Jurkat, Clone E6-1 (cell line): ENCODE measurements at regions not wholly inside any gene's neighbourhood (a gene's known extent, or its start where the extent isn't known, plus 50 kb on each side); places are given as distances from the start of the nearest gene placed in this dataset.

Experiments
- DNase-seq: peaks from one replicate; pipeline ENCODE4 v3.0.0-alpha.2; 2011; ENCODE audit warnings: low read depth, low spot score
- H3K4me3 ChIP-seq: 2 replicates; pipeline ENCODE4 v1.5.1; 2011; ENCODE audit warnings: mild to moderate bottlenecking, low read length, control low read depth, moderate library complexity

DNA sequence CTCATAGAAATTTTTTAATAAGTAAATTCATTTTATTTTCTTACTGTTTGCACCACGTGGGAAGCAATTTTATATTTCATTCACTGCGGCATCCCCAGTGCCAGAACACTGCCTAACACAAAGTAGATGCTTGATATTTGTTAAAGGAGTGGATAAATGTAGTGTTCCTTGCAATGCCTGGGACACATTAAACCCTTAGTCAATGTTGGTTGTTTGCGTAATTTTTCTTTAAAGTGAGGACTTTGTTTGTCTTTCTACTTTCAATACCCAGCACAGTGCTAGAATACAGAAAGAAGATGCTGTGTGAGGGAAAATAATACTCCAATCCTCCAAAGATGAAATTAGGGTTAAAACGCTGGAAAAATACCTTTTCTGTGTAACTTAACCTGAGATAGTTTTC, 299.3 kb downstream of the MAP2K6 start:
- no peak for DNase-seq
- H3K4me3 ChIP-seq, result no peak overlapping the region

DNA sequence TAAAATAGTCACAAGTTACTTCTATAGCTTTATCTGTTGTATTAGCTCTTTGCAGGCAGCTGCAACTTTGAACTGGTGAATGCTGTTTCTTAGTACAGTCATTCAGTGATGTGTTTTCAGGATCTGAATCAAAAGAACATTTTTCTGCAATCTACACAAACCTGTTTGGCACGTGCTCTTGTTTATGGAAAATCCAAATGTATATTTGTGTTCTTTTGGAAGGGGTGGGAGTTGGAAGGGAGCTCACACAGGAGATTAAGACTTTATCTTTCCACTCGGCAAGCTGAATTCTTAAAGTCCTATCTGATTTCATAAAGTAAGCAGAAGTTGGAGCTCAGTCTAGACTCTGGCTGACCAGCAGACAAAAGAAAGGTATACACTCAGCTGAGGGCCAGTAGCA, 300.2 kb downstream of the MAP2K6 start:
- H3K4me3 ChIP-seq, result no peak overlapping the region
- DNase-seq, result no peak

DNA sequence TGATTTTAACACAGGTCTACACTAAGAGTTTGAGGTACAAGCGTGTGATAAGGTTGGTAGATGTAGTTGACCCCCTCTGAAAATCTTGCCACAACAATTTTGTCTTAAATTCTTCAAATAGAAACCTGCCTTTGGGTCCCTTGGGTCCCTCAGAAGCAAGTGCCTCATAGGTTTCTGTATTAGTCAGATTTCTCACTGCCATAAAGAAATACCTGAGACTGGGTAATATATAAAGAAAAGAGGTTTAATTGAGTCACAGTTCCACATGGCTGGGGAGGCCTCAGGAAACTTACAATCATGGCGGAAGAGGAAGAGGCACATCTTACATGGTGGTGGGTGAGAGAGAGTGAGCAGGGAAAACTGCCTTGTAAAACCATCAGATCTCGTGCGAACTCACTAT, 301.2 kb downstream of the MAP2K6 start:
- no peak for DNase-seq
- no peak overlapping the region for H3K4me3 ChIP-seq

DNA sequence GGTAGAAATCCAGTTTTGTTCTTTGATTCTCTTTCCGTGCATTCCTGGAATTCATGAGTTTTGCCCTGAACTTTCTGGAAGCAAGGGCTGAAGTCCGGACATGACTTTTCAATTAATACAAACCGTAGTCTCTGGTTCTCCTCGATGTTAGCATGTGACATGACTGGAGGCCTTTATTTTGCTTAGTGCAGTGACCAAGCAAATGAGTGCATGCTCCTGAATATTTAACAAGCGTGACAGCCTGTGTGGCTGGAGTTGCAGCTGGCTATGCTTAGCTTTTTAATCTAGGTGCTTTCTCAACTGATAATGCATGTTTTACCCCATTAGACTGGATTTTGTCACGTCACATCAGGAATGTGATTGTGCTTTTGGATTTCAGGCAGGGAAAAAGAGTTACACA, 302.1 kb downstream of the MAP2K6 start:
- H3K4me3 ChIP-seq, result no peak overlapping the region
- DNase-seq, result no peak

DNA sequence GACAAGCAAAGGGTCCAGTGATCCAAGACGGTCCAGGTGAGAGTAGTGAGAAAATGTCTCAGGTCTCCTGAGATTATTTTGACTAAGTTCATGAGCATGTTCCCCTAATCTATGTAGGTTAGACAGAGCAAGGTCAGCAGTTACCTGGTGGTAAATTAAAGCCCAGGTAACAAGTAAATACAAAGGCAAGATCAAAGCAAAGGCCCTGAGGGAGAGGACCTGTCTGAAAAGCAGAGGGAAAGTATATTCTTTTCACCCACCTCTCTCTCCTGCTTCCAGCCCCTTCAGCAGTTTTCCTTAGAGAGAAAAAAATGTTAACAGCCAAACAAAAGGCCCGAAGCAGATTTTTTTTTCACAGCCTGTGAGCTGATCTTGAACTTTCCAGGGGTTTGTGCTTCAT, 302.7 kb downstream of the MAP2K6 start:
- no peak for DNase-seq
- H3K4me3 ChIP-seq, result no peak overlapping the region

DNA sequence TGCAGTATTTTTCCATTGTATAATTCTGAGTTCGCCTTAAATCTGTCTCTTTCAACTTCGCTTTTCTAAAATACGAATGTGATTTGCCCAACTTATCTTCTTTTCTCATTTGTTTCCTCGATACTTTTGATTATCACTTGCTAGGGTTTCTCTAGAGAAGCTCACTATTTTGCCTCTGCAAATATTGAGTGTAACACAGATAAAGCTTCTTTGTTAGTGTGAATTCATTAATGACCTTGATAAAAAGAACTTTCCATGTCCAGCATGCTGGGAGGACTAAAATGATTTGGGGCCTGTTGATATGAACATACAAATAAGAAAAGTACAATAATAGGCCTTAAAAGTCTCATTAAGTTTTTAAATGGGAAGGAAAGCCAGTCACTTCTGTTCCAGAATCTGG, 303.3 kb downstream of the MAP2K6 start:
- H3K4me3 ChIP-seq, result no peak overlapping the region

DNA sequence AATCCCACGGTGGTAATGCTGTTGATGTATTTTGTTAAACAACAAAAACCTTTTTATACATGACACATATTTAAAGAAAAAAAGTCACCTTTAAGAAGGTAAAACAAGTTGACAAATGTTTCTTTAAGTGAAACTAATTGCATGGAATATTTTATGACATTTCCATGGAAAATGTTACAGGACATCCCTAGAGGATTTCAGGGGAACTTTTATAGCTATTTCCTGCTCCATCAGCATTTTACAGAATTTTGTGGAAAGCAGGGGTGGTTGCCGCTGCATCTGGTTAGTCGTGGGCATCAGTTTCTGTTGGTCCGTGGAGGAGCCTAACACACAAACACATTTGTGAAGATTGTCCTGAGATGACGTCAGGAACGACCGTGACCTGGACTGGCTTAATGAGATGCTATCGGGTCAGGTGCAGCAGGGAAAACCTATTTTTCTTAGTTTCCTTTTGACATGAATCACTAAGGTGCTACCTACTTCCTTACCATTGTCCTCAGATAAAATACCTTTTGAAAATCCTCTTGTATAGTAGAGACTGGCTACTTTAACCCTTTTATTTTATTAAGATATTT, 305.1 kb downstream of the MAP2K6 start:
- no peak for DNase-seq
- H3K4me3 ChIP-seq, result no peak overlapping the region

More for the DNA sequence above, 303.3 kb downstream of the MAP2K6 start:
- DNase-seq, result no peak

DNA sequence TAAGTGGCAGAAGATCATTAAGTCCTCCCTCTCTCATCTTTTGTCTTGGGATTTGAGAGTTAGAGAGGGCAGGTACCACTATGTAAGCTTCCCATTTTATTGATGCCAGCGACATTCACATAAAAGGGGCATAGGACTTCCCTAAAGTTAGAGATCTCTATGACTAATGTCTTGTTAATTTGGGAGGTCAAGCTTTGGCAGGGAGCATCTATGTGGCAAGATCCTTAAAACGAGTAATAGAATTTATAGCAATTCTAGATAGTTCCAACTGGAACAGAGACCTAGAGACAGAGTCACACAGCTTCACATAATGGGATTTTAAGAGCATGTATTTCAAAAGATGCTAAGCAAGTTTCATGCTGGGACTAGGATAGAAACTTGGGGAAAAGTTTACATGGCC, 308.0 kb downstream of the MAP2K6 start:
- DNase-seq, result no peak

DNA sequence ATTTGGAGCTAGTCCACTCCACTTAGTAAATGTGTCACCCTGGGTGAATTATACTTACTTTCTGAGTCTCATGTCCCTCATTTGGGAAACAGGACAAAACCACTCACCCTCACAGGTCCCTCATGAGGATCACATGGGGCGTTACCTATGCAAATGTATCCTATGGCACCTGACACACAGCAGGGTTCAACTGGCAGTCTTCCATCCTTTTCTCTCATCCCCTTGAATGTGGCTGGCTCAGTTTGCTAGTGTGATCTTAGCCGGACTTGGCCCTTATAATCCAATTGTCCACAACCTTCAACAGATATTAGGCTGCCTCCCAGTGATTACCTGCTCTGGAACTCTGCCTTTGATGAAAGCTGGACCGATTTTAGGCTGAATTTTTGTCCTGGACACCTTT, 308.8 kb downstream of the MAP2K6 start:
- H3K4me3 ChIP-seq, result no peak overlapping the region
- DNase-seq, result no peak

More for the DNA sequence above, 308.0 kb downstream of the MAP2K6 start:
- H3K4me3 ChIP-seq, result no peak overlapping the region

DNA sequence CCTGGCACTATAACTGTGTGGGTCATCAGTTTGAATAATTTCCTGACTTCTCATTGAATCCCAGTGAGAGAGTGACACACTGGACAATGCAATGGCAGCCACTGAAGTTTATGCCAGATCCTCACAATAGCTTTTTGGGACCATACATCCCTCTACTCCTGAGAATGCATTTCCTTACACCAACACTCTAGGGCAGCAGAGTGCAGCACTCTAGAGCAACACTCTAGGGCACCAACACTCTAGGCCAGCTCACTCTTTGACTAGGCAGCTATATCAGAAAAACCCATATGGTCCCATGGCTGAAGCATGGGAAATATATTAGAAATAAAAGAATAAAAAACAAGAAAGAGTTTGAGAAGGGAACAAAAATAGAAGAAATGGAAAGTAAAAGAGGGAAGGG, 309.2 kb downstream of the MAP2K6 start:
- DNase-seq, result no peak
- no peak overlapping the region for H3K4me3 ChIP-seq

DNA sequence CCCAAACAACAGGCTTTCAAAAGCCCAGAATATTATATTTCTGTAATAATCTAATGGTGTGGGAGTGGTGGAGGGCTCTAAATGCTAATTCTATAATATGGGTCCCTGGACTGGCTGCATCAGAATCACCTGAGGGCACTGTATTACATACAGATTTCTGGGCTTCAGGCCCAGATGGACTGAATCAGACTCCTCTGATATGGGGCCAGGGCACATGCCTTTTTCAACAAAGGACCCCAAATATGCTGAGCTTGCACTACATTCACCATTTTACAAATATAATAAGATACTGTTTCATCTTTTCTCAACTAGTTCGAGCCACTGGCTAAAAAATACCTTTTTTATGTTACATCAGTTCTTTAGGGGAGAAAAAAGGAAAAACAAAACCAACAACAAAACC, 309.7 kb downstream of the MAP2K6 start:
- DNase-seq, result no peak
- no peak overlapping the region for H3K4me3 ChIP-seq

DNA sequence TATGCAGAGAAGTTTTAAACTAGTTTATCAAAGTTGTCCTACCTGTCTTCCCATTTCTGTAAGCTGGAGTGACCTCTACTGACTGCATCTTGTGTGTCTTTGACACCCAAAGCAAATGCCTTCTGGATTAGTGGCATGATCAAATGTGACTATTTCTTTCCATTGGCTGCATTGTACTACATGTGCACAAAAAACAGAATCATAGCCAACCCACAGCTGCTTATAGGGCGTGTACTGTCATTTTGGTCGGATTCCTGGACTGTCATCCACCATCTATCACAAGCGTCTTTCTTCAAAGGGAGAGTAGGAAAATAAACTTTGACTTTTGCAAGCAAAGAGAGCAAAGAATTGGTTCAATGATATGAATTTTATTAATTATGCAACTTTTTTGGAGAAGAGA, 310.6 kb downstream of the MAP2K6 start:
- no peak overlapping the region for H3K4me3 ChIP-seq
- DNase-seq, result no peak

DNA sequence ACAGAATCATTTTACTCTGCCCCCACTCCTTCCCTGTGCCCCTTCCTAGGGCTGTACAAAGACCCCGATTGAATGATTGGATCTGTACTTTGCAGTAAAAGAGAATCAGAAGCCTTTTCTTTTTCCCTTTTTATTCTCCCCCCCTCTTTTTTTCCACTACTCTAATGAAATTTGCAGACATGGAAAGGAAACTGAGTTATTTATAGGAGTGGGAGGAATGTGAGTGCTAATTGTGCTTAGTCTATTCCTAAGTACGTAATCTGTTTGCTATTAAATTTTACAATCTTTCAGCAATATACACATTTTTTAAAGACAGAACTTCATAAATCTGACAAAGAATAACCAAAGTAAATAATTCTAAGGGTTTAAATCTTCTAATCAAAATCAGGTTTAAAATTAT, 314.3 kb downstream of the MAP2K6 start:
- DNase-seq, result no peak
- H3K4me3 ChIP-seq, result no peak overlapping the region

DNA sequence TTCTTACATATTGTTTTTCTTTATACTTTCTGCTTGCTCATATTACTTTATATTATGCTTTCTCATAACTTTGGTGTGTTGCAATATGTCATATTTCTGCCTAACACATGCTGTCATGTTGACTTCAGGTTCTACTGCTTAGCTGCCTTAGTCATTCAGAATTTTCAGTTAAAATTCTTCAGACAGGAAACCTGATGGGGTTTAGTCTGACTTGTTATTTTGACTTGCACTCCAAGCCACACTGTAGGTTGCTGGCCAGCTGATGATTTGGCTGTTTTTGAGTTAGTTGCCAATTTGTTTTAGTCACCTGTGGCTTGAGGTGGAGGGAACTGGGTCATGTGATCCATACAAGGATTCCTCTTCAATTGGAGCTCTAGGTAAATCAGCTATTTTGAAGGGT, 315.4 kb downstream of the MAP2K6 start:
- H3K4me3 ChIP-seq, result no peak overlapping the region
- no peak for DNase-seq

DNA sequence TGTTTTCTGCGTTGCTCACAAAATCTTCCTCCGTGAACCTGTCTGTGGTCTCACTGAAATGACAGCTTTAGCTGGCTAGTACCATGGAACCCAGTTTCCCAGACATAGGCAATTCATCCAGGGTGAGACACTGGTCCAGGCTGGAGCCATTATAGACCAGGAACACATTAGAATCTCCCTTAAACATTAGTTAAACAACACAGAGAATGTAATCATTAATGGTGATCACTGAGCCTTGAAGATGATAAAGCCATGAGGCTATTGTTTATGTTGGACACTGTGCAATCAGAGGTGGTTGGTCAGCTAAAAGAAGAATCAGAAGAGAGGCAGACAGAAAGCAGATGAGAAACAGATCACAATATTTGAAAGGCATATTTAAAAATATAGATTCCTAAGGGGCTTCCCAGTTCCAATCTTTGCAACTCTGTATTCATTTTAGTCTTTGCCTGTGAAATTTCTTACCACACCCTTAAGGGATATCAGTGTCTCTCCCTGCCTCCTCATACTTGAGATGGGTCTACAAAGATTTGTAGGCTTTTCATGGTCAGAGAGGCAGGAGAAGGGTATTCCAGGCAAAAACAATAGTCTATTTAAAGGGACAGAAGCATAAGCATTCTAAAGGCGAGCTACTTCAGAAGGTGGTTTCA, 317.9 kb downstream of the MAP2K6 start:
- no peak overlapping the region for H3K4me3 ChIP-seq
- DNase-seq, result no peak

DNA sequence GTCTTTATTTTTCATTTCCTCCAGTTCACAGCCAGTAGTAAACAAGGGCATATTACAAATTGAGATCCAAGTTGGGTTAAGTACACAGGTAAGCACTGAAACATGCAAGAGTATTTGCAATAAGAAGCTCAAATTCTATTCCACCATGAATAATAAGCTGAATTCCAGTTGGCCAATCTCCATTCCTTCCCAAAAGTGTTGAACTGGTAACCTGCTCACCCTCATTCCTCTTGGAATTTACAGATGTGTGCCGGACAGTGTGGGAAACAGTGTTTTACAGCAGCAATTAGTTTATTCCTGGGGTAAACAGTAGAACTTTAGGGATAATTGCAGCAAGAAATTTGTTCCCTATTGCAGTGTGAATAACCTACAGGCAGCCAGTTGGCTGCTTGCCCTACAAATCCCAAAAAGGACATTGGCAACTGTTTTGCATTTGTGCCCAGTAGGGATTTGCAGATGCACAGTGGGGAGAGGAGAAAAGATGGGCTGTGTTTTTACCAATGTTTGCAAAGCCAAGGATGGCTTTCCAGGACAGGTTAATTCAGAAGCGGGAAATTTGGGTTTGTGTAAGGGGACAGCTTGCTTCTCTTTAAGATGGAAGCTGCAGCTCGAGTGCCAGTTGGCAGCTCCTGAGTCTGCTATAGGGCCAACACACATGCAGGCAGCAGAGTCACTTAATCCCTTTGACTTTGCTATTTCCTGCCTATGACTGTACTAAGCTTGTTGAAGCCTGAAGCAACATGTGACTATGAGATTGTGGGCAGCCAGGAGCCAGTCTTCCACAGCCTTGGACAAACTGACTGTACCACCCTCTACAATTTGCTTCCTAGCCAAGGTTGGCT, 318.9 kb downstream of the MAP2K6 start:
- no peak for DNase-seq

DNA sequence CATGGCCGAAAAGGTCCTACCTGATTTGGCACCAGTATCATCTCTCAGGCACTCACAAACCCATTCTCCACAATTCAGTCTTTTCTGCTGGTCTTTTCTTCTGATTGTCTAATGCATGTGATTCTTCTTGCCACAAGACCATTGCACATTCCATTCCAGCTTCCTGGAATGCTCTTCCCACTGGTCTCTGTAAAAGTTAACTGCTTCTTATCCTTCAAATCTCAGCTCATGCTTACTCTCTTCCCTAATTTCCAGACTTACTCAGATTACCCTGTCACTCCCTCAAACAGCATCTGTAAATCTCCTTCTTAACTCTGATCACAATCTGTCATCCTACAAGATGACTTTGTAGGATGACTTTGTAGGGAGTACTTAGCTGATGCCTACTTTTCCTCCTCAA, 320.2 kb downstream of the MAP2K6 start:
- H3K4me3 ChIP-seq, result no peak overlapping the region
- DNase-seq, result no peak

More for the DNA sequence above, 318.9 kb downstream of the MAP2K6 start:
- H3K4me3 ChIP-seq, result no peak overlapping the region

DNA sequence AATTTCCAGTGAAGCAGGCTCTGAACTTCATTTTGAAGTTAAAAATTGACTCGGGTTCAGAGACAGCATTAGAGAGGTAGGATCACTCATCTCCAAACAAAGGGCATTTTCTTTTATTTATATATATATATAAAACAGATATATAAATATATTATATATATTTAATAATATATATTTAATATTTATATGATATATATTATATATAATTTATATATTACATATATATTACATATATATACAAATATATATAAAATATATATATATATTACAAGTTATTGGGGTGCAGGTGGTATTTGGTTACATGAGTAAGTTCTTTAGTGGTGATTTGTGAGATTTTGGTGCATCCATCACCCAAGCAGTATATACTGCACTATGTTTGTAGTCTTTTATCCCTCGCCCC, 320.8 kb downstream of the MAP2K6 start:
- DNase-seq, result no peak
- no peak overlapping the region for H3K4me3 ChIP-seq

DNA sequence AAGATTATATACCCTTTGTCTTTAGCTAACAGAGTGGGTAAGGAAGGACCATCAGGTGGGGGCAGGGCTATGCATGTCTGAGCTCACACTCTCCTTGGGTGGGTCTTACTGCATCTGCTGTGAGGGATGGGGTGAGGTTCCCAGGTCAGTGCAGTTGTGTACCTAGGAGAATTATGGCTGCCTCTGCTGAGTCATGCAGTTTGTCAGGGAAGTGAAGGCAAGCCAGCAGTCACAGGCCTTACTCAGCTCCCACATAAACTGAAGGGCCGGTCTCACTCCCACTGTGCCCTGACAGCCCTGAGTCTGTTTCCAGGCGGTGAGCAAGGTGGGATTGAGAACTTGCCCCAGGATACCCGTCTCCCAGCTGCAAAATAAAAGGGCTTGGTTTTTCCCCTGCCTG, 328.6 kb downstream of the MAP2K6 start:
- DNase-seq, result no peak
- H3K4me3 ChIP-seq, result no peak overlapping the region

DNA sequence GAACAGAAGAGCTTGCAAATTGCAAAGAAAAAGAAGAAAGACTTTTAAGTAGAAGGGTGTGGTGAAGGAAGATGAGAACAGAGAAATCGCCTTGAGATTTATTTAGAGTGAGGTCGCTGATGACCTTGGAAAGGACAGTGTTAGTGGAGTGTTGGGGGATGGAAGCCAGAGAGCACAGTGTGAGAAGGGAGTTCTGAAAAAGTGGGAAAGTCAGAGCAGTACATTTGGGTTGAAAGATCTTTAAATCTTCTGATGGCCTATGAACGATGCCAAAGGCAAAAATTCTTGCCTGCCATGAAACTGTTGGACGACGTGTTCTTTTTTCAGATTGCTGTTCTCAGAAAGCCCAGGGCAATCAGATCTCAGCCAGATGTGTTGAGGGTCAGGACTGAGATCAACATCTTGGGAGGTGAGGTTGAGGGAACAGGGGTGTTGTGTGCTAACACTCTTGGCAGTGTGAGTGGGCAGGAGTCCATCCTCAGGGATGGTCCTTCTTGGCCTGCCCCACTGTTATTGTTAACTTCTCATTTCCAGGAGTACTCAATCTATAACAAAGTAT, 330.1 kb downstream of the MAP2K6 start:
- no peak overlapping the region for H3K4me3 ChIP-seq
- DNase-seq, result no peak
